GM21786 (cell line): ENCODE measurements at regions not wholly inside any gene's neighbourhood (a gene's known extent, or its start where the extent isn't known, plus 50 kb on each side); places are given as distances from the start of the nearest gene placed in this dataset.

Experiments used
- ATAC-seq: cut with Tn5 transposase; IDR thresholded peaks from one replicate; pipeline ENCODE4 v1.9.1; 2021; ENCODE audit not compliant: unreplicated experiment

GRCh38 chr12:31868965-31869364, 90.2 kb upstream of the RESF1 start:
- ATAC-seq, result no peak

GRCh38 chr12:31867292-31867691, 91.9 kb upstream of the RESF1 start:
- no peak for ATAC-seq

DNA sequence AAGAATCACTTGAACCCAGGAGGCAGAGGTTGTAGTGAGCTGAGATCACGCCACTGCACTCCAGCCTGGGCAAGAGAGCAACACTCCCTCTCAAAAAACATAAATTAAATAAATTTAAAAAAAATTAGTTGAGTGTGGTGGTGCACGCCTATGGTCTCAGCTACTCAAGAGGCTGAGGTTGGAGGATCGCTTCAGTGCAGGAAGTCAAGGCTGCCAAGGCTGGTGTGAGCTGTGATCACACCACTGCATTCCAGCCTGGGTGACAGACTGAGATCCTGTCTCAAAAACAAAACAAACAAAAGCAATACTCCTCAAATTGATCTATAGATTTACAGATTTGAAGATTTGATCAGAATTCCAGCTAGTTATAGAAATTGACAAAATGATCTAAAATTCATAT, 92.7 kb upstream of the RESF1 start:
- ATAC-seq, result no peak

- no peak for ATAC-seq
Measured at GRCh38 chr12:31865023-31865422, 94.2 kb upstream of the RESF1 start.

- no peak for ATAC-seq
Measured at GRCh38 chr12:31861360-31861759, 97.9 kb upstream of the RESF1 start.

GRCh38 chr12:31860401-31860800, 98.8 kb upstream of the RESF1 start:
- no peak for ATAC-seq

GRCh38 chr12:31859232-31859977, 99.8 kb upstream of the RESF1 start:
- no peak for ATAC-seq

- ATAC-seq, result no peak
Measured at GRCh38 chr12:31855427-31855826, 103.8 kb upstream of the RESF1 start.

DNA sequence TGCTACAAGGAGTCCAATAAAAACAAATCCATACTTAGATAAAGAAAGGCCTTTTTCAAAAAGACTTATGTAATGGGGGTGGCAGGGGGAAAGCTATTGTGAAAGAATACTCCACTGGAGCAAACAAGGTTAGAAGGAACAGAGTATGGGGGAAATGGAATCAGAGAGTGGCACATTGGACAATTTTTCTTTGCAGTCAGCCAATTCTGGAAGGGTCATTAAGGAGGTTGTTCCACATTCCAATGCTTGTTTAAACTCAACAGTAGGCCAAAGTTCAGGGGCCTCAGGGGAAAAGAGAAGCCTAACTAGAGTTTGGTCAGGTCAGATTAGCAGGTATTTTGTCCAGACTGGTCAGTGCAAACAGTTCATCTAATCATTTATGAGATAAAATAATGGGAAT, 105.2 kb upstream of the RESF1 start:
- ATAC-seq, result no peak

- no peak for ATAC-seq
Measured at GRCh38 chr12:31853520-31853919, 105.7 kb upstream of the RESF1 start.

DNA sequence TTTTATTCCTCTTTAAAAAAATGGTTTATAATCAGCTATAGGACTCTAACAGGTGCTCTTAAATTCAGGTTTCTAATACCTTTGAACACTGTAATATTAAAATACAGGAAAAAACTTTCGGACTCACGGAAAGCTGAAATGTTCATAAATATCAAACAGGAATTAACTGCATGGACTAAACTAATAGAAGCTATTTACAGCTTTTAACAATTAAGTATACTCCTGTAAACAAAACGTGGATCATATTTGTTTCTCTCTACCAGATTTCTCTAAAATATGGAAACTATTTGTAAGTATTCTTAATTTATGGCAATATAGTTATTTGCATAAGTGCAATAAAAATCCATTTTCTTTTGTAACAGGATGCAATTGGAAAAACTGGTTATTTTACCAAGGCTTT, 108.9 kb upstream of the RESF1 start:
- ATAC-seq, result no peak

GRCh38 chr12:31849090-31849687, 110.0 kb upstream of the RESF1 start:
- no peak for ATAC-seq

DNA sequence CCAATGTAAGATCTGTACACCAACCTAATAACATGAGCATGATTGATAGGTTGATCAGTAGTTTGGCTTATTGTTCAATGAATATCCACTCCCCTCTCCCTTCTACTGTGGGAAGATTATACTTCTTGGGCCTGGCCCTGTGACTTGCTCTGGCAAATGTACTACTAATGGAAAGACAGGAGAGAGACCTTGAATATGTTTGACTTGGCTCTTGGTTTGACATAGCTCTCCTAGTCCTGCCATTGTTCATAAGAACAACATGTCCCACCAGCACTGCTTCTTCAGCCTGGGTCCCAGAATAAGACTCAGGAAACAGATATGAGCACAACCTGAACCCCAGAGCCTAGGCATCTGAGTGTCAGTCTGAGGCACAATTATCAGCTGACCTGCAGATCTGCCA, 112.8 kb upstream of the RESF1 start:
- no peak for ATAC-seq

- ATAC-seq, result no peak
Measured at GRCh38 chr12:31845613-31846322, 113.4 kb upstream of the RESF1 start.

DNA sequence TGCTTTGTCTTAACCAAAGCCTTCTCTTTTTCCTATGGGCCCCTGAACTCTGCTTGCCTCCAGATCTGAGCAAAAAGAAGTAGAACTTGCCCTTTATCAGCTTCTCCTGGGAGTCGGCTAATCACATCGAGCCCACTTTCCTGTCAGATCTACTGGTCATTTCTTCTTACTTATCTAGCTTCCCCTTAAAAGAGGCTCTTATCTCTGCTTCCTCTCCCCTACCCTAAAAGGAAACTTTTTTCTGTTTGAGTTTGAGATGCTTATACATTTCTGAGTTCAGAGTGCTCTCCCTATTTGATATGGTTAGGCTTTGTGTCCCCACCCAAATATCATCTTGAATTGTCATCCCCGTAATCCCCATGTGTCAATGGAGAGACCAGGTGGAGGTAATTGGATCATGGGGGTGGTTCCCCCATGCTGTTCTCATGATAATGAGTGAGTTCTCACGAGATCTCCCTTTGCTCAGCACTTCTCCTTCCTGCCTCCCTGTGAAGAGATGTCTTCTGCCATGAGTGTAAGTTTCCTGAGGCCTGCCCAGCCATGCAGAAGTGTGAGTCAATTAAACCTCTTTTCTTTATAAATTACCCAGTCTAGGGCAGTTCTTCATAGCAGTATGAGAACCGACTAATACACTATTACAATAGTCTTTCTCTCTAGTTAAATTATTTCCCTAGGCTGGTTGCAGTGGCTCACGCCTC, 114.7 kb upstream of the AMN1 start:
- ATAC-seq, result no peak

DNA sequence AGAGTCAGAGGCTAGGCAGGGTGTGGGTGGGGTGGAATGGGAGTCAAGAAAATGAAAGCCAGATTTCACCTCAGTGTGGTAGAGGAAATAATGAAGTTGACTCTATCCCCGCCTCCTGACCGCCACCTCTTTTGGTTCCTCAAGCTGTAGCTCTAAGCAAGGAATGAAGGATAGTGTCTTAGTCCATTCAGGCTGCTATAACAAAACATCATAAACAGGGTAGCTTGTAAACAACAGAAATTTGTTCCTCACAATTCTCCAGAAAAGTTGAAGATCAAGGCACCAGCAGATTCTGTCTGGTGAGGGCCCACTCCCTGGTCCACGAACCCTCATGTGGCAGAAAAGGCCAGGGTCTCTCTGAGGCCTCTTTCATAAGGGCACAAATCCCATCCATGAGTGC, 109.1 kb upstream of the AMN1 start:
- ATAC-seq, result no peak

GRCh38 chr12:31835276-31835882, 106.6 kb upstream of the AMN1 start:
- no peak for ATAC-seq

DNA sequence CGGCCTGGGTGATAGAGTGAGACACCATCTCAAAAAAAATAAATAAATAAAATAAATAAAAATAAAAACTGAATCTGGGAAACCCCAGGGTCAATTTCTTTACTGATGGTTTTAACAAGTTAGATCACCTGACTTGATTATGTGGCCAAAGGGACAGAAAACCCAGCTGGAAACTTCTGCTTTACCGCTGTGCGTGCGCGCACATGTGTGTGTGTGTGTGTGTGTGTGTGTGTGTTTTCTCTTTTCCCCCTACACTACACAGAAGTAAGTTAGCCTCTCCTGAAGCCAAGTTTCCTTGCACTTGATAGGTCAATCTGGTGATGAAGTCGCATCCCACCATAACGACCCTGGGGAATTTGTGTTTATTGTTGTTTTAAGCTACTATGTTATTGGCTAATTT, 105.3 kb upstream of the AMN1 start:
- ATAC-seq, result no peak

GRCh38 chr12:31832740-31833729, 104.2 kb upstream of the AMN1 start:
- ATAC-seq, result peak; percentile 79

GRCh38 chr12:31828071-31828470, 99.2 kb upstream of the AMN1 start:
- ATAC-seq, result no peak
